Keratinocyte (primary cell): ENCODE measurements at regions not wholly inside any gene's neighbourhood (a gene's known extent, or its start where the extent isn't known, plus 50 kb on each side); places are given as distances from the start of the nearest gene placed in this dataset.

Experiments used
- CTCF ChIP-seq, 3 experiments: IDR thresholded peaks in 1 of 3; conservative IDR thresholded peaks in 1 of 3; optimal IDR thresholded peaks in 1 of 3; 2 replicates in 2 of 3; 3 replicates in 1 of 3; pipeline versions ENCODE3 to v1.5.1; 2011; ENCODE audit warnings: low read length in 3 of 3, mild to moderate bottlenecking in 3 of 3, moderate library complexity in 2 of 3, control low read depth in 1 of 3, inconsistent platforms in 1 of 3; ENCODE audit not compliant: insufficient read depth in 2 of 3; ENCODE audit errors: extremely low read depth in 1 of 3
- EZH2 ChIP-seq: IDR thresholded peaks from one replicate; pipeline ENCODE4 v1.6.1; 2012; ENCODE audit warnings: inconsistent platforms, mild to moderate bottlenecking, low read length, moderate library complexity

GRCh38 chr5:98128846-98129245 is 644.6 kb upstream of the RGMB start:
- no peak for TF ChIP-seq CTCF (optimal IDR thresholded peaks at IDR 0.05 in 1 of 3, IDR thresholded peaks at IDR 0.05 in 1 of 3, conservative IDR thresholded peaks at IDR 0.05 in 1 of 3; ENCODE audit: extremely low read depth in 1 of 3, insufficient read depth in 2 of 3, low read length in 3 of 3)
- TF ChIP-seq EZH2, result no peak
